ENCODE measurements at regions not wholly inside any gene's neighbourhood (a gene's known extent, or its start where the extent isn't known, plus 50 kb on each side); places are given as distances from the start of the nearest gene placed in this dataset.
"Not testable (repeated sequence)": the region's sequence is repeated elsewhere in the genome, so short reads cannot be mapped to it uniquely, and the experiment has no call there.

GRCh38 chr9:16294133-16294770 is 576.2 kb downstream of the BNC2 start (continued):
- TF ChIP-seq, protein P1, sequence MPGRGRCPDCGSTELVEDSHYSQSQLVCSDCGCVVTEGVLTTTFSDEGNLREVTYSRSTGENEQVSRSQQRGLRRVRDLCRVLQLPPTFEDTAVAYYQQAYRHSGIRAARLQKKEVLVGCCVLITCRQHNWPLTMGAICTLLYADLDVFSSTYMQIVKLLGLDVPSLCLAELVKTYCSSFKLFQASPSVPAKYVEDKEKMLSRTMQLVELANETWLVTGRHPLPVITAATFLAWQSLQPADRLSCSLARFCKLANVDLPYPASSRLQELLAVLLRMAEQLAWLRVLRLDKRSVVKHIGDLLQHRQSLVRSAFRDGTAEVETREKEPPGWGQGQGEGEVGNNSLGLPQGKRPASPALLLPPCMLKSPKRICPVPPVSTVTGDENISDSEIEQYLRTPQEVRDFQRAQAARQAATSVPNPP (IDR thresholded peaks at IDR 0.05; ENCODE audit: borderline replicate concordance, insufficient read depth, insufficient read length) = no peak
- TF ChIP-seq HLTF (IDR thresholded peaks at IDR 0.05) = no peak
- no peak for TF ChIP-seq RFX1 (IDR thresholded peaks at IDR 0.05)
- no peak for TF ChIP-seq TCF7L2 (IDR thresholded peaks at IDR 0.05; ENCODE audit: low read depth, low read length)
- TF ChIP-seq FOXM1 (IDR thresholded peaks at IDR 0.05; ENCODE audit: low read depth) = no peak
- TF ChIP-seq FOXM1 (CRISPR knock-in tag; IDR thresholded peaks at IDR 0.05; ENCODE audit: low read depth) = no peak

DNA sequence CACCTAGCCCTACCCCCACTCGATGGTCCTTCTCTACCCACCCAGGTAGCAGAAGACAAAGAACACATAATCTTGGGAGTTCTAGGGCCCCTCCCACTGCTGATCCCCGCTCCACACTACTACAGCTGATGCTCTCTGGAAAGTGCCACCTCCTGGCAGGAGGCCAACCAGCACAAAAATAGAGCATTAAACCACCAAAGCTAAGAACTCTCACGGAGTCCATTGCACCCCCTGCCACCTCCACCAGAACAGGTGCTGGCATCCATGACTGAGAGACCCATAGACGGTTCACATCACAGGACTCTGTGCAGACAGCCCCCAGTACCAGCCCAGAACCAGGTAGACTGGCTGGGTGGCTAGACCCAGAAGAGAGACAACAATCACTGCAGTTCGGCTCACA is 575.5 kb downstream of the BNC2 start:
- not testable (repeated sequence) for H3K79me2 ChIP-seq (ENCODE audit: control insufficient read depth, insufficient read depth, low read length)

DNA sequence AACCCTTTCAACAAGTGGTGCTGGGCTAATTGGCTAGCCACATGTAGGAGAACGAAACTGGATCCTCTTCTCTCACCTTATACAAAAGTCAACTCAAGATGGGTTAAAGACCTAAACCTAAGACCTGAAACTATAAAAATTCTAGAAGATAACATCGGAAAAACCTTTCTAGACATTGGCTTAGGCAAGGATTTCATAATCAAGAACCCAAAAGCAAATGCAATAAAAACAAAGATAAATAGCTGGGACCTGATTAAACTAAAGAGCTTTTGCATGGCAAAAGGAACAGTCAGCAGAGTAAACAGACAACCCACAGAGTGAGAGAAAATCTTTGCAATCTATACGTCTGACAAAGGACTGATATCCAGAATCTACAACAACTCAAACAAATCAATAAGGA is 571.1 kb downstream of the BNC2 start:
- H3K27ac ChIP-seq (ENCODE audit: extremely low read depth, low read depth, low read length); DNase-seq (ENCODE audit: extremely low read depth in 1 of 4, low spot score in 3 of 4); H3K4me3 ChIP-seq; FAIRE-seq; H3K79me2 ChIP-seq (ENCODE audit: control insufficient read depth, insufficient read depth, low read length); H3K4me2 ChIP-seq (ENCODE audit: insufficient read depth, low read length); POLR2A ChIA-PET; H3K36me3 ChIP-seq (ENCODE audit: control insufficient read depth, insufficient read depth, low read length); H4K20me1 ChIP-seq (replicated peaks; ENCODE audit: control insufficient read depth, insufficient read depth, low read length); intact Hi-C loops (cut with micrococcal nuclease); H3K4me1 ChIP-seq (replicated peaks in 1 of 2; ENCODE audit: control insufficient read depth in 2 of 2, insufficient read depth in 2 of 2, low read length in 2 of 2); in situ Hi-C loops (cut with MboI); H2AFZ ChIP-seq (ENCODE audit: low read depth, low read length); H3K27me3 ChIP-seq (ENCODE audit: control insufficient read depth in 2 of 2, insufficient read depth in 2 of 2, low read length in 2 of 2); H3K9ac ChIP-seq (ENCODE audit: insufficient read depth in 1 of 2, low read depth in 2 of 2, low read length in 2 of 2); H3K9me3 ChIP-seq (replicated peaks; ENCODE audit: control insufficient read depth, insufficient read depth, low read depth, low read length); BruUV-seq (replicated peaks); H3K9me1 ChIP-seq (ENCODE audit: control insufficient read depth, insufficient read depth, low read length); ATAC-seq; CTCF ChIA-PET (ENCODE audit: low intra/inter-chr PET ratio): not testable (repeated sequence)
- 0% methylated on average over 3 of the region's 3 CpGs for WGBS (ENCODE audit: insufficient coverage, low coverage, missing lambda C conversion rate)

More for the DNA sequence above, 575.5 kb downstream of the BNC2 start:
- BruUV-seq (replicated peaks); ATAC-seq; H3K4me3 ChIP-seq; H3K9me3 ChIP-seq (replicated peaks; ENCODE audit: control insufficient read depth, insufficient read depth, low read depth, low read length); H3K4me2 ChIP-seq (ENCODE audit: insufficient read depth, low read length); intact Hi-C loops (cut with micrococcal nuclease); CTCF ChIA-PET (ENCODE audit: low intra/inter-chr PET ratio); DNase-seq (ENCODE audit: extremely low read depth in 1 of 4, low spot score in 3 of 4); H3K4me1 ChIP-seq (replicated peaks in 1 of 2; ENCODE audit: control insufficient read depth in 2 of 2, insufficient read depth in 2 of 2, low read length in 2 of 2); H3K9ac ChIP-seq (ENCODE audit: insufficient read depth in 1 of 2, low read depth in 2 of 2, low read length in 2 of 2); H2AFZ ChIP-seq (ENCODE audit: low read depth, low read length); FAIRE-seq; H3K27ac ChIP-seq (ENCODE audit: extremely low read depth, low read depth, low read length); POLR2A ChIA-PET; H3K27me3 ChIP-seq (ENCODE audit: control insufficient read depth in 2 of 2, insufficient read depth in 2 of 2, low read length in 2 of 2); in situ Hi-C loops (cut with MboI); H3K9me1 ChIP-seq (ENCODE audit: control insufficient read depth, insufficient read depth, low read length); H3K36me3 ChIP-seq (ENCODE audit: control insufficient read depth, insufficient read depth, low read length); H4K20me1 ChIP-seq (replicated peaks; ENCODE audit: control insufficient read depth, insufficient read depth, low read length): not testable (repeated sequence)
- WGBS (ENCODE audit: insufficient coverage, low coverage, missing lambda C conversion rate) = 0% methylated on average over 3 of the region's 5 CpGs

All from K562 (cell line).